ENCODE measurements at regions not wholly inside any gene's neighbourhood (a gene's known extent, or its start where the extent isn't known, plus 50 kb on each side); places are given as distances from the start of the nearest gene placed in this dataset.

DNA sequence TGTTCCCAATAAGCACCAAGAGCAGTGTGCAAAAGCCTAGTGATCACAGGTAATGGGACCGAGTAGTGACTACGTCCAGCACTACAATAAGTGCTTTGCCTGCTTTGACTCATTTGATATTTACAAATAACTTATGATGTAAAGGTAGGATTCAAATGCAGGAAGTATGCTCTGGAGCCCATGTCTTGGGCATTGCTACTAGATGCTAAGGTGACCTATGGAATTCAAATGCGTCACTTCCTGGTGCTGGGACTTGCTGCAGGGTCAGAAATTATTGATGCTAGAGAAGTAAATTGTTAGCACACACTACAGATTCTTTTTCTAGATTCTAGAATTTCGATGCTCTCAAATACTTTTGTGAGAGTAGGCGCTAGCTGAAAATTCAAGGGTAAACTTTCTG, 101.2 kb upstream of the TSC22D2 start:
- TF ChIP-seq, protein P1, sequence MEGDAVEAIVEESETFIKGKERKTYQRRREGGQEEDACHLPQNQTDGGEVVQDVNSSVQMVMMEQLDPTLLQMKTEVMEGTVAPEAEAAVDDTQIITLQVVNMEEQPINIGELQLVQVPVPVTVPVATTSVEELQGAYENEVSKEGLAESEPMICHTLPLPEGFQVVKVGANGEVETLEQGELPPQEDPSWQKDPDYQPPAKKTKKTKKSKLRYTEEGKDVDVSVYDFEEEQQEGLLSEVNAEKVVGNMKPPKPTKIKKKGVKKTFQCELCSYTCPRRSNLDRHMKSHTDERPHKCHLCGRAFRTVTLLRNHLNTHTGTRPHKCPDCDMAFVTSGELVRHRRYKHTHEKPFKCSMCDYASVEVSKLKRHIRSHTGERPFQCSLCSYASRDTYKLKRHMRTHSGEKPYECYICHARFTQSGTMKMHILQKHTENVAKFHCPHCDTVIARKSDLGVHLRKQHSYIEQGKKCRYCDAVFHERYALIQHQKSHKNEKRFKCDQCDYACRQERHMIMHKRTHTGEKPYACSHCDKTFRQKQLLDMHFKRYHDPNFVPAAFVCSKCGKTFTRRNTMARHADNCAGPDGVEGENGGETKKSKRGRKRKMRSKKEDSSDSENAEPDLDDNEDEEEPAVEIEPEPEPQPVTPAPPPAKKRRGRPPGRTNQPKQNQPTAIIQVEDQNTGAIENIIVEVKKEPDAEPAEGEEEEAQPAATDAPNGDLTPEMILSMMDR (IDR thresholded peaks at IDR 0.05) = no peak
- TF ChIP-seq ZBTB21 (CRISPR knock-in tag; IDR thresholded peaks at IDR 0.05; ENCODE audit: borderline replicate concordance) (no peak), ZNF396 (CRISPR knock-in tag; IDR thresholded peaks at IDR 0.05; ENCODE audit: borderline replicate concordance) (no peak), NFYB (CRISPR knock-in tag; conservative IDR thresholded peaks at IDR 0.05; ENCODE audit: low read depth) (no peak), TEAD4 (CRISPR knock-in tag; IDR thresholded peaks at IDR 0.05) (no peak), ZNF121 (CRISPR knock-in tag; IDR thresholded peaks at IDR 0.05) (no peak)
- TF ChIP-seq, protein P2, sequence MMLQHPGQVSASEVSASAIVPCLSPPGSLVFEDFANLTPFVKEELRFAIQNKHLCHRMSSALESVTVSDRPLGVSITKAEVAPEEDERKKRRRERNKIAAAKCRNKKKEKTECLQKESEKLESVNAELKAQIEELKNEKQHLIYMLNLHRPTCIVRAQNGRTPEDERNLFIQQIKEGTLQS (CRISPR knock-in tag; conservative IDR thresholded peaks at IDR 0.05) = no peak
